ENCODE measurements at regions not wholly inside any gene's neighbourhood (a gene's known extent, or its start where the extent isn't known, plus 50 kb on each side); places are given as distances from the start of the nearest gene placed in this dataset.

GRCh38 chr14:65281991-65282895 lies 130.3 kb upstream of the FUT8 start:
- no peak for DNase-seq (ENCODE audit: low read depth)

- no peak for DNase-seq (ENCODE audit: low read depth)
These were observed 129.7 kb upstream of the FUT8 start for GRCh38 chr14:65282896-65283253.

- DNase-seq (ENCODE audit: low read depth), result no peak
These were observed 126.1 kb upstream of the FUT8 start for GRCh38 chr14:65286443-65286842.

- DNase-seq (ENCODE audit: low read depth), result peak; percentile 62
These were observed 125.0 kb upstream of the FUT8 start for GRCh38 chr14:65287264-65288131.

- DNase-seq (ENCODE audit: low read depth), result peak; percentile 36
These were observed 121.7 kb upstream of the FUT8 start for GRCh38 chr14:65290830-65291229.

GRCh38 chr14:65291531-65291930 lies 121.0 kb upstream of the FUT8 start:
- no peak for DNase-seq (ENCODE audit: low read depth)

- no peak for DNase-seq (ENCODE audit: low read depth)
These were observed 117.7 kb upstream of the FUT8 start for GRCh38 chr14:65294816-65295215.

GRCh38 chr14:65296402-65296801 lies 116.1 kb upstream of the FUT8 start:
- DNase-seq (ENCODE audit: low read depth), result no peak

GRCh38 chr14:65296876-65297275 lies 115.7 kb upstream of the FUT8 start:
- DNase-seq (ENCODE audit: low read depth), result no peak

- no peak for DNase-seq (ENCODE audit: low read depth)
These were observed 114.8 kb upstream of the FUT8 start for GRCh38 chr14:65297744-65298143.

GRCh38 chr14:65299826-65300225 lies 112.7 kb upstream of the FUT8 start:
- no peak for DNase-seq (ENCODE audit: low read depth)

- no peak for DNase-seq (ENCODE audit: low read depth)
These were observed 110.5 kb upstream of the FUT8 start for GRCh38 chr14:65301862-65302539.

- DNase-seq (ENCODE audit: low read depth), result peak; percentile 41
These were observed 109.8 kb upstream of the FUT8 start for GRCh38 chr14:65302571-65303189.

- DNase-seq (ENCODE audit: low read depth), result no peak
These were observed 109.2 kb upstream of the FUT8 start for GRCh38 chr14:65303190-65303898.

- DNase-seq (ENCODE audit: low read depth), result no peak
These were observed 108.7 kb upstream of the FUT8 start for GRCh38 chr14:65303899-65304222.

GRCh38 chr14:65304239-65304638 lies 108.3 kb upstream of the FUT8 start:
- DNase-seq (ENCODE audit: low read depth), result no peak

- DNase-seq (ENCODE audit: low read depth), result no peak
These were observed 107.6 kb upstream of the FUT8 start for GRCh38 chr14:65304963-65305362.

GRCh38 chr14:65308536-65308935 lies 104.0 kb upstream of the FUT8 start:
- DNase-seq (ENCODE audit: low read depth), result no peak

GRCh38 chr14:65310568-65310967 lies 102.0 kb upstream of the FUT8 start:
- no peak for DNase-seq (ENCODE audit: low read depth)

GRCh38 chr14:65312859-65313258 lies 99.7 kb upstream of the FUT8 start:
- no peak for DNase-seq (ENCODE audit: low read depth)

GRCh38 chr14:65318636-65319506 lies 93.7 kb upstream of the FUT8 start:
- no peak for DNase-seq (ENCODE audit: low read depth)
